NOMO-1 treated with dmso at 0.1 percent for 144 hours (cell line): ENCODE measurements at regions not wholly inside any gene's neighbourhood (a gene's known extent, or its start where the extent isn't known, plus 50 kb on each side); places are given as distances from the start of the nearest gene placed in this dataset.
"Not testable (repeated sequence)": the region's sequence is repeated elsewhere in the genome, so short reads cannot be mapped to it uniquely, and the experiment has no call there.

ENCODE experiments used
- DNase-seq: peaks from one replicate; lab custom pipeline; 2025; ENCODE audit not compliant: unreplicated experiment; lab: John Stamatoyannopoulos, UW

DNA sequence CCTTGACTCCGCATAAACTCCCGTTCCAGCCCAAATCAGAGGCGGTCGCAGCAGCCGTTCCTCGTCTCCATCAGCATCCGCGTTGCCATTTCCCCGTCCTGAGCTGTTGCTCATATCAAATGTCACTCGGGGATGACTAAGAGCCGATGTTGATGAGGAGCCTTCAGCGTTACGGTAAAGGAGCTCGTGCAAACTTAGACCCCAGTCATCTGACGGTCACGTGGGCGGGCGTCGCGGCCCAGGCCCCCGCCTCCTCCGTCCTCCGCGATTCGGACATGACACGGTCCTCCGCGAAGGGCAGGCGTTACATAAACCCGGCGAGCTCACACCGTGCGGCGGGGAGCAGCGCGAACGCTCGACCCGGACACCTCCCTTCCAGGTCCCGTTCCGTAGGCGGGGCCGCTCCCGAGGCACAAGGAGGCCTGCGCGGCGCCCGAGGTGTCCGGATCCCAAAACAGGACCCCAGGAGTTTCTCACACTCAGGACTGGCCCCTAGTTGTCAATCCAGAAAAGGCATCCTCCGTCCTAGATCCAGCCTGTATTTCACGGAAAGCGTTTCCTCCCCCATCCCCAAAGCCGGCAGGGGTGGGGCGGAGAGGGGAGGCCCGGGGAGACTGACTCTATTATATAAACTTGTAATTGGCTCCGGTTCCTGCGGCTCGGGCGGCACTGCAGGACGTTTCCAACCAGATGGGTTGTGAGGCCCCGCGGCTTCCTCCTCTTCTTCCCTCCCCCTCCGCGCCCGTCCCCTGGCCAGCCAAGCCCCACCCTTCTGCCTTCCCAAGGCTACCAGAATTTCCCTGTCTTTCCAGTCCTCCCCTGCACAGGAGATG lies 100.0 kb upstream of the IGF1R start:
- DNase-seq, result no peak

DNA sequence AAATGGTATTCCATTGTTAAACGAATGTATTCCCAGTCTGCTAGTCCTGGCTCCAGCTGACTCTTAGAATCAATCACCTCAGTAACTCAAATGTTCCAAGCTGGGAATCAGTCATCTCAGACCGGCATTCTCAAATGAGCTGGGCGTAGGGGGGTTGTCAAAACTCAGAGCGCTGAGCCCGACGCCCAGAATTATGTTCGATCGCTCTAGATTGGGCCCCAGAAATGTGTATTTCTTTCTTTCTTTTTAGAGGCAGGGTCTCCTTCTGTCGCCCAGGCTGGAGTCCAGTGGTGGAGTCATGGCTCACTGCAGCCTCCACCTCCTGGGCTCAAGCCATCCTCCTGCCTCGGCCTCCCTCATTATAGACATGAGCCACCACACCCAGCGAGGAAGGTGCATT lies 99.3 kb upstream of the IGF1R start:
- DNase-seq, result no peak

DNA sequence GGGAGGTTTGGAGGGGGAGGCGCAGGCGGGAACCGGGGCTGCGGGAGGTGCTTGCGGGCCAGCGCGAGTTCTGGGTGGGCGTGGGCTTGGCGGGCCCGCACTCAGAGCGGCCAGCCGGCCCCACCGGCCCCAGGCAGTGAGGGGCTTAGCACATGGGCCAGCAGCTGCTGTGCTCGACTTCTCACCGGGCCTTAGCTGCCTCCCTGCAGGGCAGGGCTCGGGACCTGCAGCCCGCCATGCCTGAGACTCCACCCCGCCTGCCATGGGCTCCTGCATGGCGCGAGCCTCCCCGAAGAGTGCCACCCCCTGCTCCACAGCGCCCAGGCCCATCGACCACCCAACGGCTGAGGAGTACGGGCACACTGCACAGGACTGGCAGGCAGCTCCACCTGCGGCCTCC lies 98.6 kb upstream of the IGF1R start:
- no peak for DNase-seq

DNA sequence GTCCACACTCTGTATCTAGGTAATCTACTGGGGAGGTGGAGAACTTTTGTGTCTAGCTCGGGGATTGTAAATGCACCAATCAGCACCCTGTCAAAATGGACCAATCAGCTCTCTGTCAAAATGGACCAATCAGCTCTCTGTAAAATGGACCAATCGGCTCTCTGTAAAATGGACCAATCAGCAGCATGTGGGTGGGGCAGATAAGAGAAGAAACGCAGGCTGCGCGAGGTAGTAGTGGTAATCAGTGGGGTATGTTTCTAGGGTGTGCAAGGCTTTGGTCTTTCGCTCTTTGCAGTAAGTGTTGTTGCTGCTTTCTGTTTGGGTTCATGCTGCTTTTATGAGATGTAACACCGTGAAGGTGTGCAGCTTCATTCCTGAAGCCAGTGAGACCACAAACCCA lies 98.0 kb upstream of the IGF1R start:
- not testable (repeated sequence) for DNase-seq

DNA sequence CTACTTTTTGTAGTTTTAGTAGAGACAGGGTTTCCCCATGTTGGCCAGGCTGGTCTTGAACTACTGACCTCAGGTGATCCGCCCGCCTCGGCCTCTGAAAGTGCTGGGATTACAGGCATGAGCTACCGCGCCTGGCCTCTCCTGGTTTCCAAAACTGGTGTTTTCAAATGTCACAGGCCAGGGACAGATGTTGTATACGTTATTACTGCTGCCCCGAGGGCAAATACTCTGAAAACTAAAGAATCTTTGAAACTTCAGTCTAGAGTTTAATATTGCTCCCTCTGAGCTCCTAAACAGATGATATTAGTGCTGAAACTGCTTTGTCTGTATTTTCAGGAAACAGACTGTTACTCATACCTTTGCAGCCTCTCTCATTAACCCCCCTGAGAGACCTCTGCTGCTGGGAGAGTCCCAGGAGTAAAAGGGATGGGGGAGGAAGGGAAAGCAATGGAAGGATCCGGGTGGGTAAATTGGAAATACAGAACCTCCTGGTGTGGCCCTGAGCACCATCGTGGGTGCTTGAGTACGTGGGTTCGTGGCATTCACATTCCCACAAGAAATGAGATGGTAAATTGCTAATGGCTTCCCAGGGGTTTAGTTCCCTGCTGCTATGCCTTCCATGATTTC lies 96.3 kb upstream of the IGF1R start:
- no peak for DNase-seq

DNA sequence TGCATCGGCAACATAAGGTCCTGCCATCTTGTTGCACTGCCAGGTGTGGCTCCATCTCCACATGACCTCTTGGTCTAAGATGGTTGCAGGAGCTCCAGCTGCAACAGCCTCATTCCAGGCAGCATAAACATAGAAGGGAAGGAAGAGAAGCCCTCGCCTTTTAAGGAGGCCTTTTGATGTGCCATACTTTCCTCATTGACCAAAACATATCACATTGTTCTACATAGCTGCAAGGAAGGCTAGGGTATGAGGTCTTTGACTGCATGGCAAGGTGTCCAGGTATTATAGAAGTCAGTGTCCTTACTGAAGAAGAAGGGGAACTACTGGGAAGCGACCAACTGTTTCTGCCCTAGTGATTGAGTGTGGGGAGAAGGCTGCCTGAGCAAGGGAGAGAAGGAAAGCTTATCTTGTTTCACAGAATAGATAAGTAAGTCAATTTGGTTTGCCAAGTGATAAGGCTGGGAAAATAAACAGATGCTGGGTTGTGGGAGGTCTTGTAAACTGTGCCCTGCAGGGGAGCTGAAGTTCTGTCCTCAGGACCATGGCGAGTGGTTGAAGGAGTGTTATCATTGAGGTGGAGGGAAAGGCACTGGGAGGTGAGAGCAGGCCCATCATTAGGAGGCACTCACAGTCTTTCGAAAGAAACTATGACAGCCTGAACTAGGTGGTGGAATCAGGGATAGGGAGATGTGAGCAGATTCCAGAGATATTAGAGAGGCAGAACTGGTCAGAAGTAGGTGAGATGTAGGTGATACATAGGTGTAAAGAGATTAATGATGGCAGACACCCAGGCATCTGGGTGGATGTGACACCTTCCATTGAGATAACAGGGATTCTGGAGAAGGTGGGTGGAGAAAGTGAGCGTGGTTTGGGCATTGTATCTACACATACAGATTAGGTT lies 93.8 kb upstream of the IGF1R start:
- no peak for DNase-seq

DNA sequence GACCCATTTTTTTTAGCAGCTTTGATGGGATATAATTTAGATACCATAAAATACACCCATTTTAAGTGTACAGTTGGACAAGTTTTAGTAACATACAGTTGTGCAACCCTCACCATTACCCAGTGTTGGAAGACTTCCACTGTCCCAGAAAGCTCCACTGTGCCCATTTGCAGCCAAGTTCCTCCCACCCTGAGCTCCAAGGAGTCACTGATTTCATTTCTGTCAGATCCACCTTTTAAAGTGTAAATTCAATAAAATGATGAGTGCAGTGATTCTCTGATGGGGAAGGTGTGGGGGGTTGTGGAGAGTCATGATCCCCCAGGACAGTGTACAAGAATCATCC lies 93.2 kb upstream of the IGF1R start:
- DNase-seq, result no peak

DNA sequence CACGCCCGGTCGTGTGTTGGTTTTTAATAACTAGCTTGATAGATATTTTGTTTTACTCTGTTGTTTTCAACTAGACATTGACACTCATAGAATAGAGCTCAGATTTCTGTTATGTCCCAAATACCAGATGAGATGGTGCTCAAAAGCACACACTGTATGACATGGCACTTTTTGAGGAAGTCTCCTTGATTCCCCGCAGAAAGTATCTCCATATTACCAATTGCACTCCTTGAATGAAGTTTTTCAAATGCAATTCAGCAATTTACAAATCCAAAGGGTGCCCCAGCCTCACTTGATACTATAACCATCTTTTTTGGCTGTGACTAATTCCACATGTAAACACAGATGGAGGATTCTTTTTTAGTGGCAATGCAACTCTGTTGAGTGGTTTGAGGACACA lies 92.0 kb upstream of the IGF1R start:
- DNase-seq, result no peak

DNA sequence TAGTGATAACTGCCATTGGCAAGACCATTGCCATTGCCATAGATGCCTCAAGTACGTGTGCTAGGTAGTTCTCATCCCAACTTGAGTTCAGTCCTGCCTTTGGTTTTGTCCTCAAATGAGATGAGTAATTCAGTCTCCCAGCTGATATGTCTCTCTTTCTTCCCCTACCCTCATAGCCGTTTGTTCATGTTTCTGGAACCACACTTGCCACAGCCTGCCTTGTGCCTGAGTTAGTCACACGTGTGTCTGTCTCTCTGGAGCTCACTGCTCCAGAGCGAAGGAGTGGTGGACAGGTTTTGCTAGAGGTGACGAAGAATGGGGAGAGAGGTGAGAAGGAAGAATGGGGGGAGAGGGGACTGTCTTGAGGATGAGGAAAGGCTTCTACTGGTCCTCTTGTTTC lies 88.0 kb upstream of the IGF1R start:
- no peak for DNase-seq

DNA sequence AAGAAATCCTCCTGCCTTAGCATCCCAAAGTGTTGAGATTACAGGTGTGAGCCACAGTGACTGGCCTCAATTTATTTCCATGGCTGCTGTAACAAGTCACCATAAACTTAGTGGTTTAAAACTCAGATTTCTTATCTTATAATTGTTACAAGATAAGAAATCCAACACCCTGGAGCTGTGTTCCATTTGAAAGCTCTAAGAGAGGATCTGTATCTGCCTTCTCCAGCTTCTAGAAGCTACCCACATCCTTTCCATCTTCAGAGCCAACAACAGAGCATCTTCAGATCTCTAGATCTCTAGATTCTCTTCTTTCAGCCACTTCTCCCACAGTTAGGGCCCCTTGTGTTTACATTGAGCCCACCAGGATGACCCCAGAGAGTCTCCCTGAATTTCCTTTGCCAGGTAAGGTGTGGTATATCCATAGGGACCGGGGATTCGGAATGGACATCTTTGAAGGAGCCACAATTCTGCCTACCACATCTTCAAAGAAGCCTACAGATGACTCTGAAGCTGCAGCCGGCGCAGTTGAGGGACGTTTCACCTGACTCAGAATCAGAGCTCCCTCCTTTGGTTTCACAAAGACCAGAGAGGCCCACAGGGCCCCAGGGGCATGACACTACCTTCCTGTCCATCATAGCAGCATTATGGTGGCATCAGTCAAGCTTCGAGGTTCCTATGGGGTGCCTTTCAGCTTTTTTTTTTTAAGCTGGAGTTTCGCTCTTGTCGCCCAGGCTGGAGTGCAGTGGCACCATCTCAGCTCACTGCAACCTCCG lies 87.0 kb upstream of the IGF1R start:
- DNase-seq, result no peak

DNA sequence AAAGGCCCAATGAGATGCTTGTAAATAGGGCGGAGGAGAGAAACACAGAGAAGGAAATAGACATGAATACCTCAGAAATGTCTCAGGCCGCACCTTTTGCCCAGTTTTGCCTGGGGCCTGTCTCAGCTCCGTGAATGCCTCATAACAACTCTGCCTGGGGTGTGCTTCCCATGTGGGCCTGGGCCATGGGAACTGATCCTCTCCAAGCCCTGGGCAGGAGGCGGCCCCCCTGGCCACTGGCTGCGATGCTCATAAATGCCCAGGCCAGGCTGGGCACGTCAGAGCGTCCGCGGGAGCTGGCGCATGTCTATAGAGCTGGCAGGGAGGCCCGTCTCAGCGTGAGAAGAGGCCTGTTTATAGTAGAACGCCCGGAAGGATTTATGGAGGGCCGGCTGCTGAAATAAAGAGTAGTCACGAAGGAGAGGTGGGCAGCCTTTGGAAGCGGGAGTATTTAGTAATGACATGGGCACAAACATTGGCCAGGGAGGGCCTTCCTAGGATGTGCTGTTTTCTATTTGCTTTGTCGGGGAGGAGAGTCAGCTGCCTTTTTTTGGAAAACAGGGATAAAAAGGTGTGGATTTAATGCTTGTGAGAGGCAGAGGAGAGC lies 85.9 kb upstream of the IGF1R start:
- no peak for DNase-seq

DNA sequence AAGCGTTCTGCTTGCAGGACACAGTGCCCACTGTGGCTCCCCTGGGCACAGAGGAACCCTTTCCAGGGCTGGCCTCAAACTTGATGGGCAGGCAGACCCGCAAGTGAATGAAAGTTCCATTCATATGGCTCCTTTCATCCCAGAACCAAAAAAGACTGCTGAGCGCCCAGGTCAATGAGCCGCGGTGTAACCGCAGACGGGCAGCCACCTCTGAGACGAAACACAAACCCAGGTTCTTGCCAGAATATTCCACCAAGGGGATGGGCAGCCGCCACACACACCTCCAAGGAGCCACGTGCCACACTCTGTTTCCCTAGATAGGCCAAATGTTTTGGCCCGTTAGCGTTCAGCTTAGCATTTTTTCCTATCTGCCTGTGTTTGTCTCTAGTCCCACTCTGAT lies 82.8 kb upstream of the IGF1R start:
- DNase-seq, result no peak

DNA sequence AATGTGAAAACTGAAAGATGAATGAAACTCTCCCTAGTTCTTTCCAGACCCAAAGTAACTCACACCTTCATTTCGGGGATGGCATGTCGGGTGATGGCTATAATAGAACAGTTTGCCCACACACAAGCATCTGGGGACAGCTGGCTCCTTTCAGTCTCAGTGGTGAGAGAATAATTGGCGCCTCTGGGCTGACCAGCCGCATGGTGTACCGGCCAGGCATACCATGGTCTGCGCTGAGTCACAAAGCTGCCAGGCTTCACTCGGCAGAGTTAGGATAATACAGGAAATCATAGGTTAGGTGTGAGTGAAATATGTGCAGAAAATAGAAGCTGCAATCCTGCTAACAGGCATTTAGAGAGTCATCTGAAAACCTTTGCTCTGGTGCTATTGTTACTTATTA lies 80.4 kb upstream of the IGF1R start:
- no peak for DNase-seq

DNA sequence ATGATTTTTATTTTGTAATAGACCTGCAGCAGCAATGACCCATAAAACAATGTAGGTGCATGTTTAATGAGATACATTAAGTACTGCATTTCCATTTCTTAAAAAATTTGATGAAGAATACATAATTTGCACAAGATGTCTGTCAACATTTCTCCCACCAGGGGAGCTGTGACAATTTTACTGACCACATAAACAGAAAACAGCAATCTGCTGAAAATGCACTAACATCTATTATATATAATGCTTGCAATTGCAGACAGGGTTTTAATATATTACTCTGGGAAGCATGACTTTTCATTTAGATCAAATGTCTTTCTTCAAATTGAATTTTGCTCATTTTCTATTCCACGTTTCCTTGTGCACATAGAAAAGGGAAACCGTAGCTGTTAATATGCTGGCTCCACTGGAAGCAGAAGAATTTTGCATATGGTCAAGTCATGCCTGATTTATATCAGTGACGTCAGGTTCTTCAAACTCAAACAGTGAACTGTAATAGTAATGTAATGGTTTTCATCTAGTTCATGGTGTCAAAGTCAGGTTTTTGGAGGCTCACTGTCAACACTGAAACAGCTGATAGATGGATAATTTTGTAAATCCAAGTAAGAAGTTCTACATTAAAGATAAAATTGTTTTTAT lies 79.8 kb upstream of the IGF1R start:
- DNase-seq, result no peak

DNA sequence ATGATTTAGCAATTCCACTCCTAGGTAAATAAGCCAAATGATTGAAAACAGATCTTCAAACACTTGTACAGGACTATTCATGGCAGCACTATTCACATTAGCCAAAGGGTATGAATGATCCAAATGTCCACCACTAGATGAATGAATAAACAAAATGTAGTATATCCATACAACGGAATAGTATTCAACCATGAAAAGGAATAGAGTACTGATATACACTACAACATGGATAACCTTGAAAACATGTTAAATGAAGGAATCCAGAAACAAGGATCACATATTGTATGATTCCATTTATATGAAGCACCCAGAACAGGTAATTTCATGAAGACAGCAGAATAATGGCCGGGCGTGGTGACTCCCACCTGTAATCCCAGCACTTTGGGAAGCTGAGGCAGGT lies 78.2 kb upstream of the IGF1R start:
- no peak for DNase-seq

DNA sequence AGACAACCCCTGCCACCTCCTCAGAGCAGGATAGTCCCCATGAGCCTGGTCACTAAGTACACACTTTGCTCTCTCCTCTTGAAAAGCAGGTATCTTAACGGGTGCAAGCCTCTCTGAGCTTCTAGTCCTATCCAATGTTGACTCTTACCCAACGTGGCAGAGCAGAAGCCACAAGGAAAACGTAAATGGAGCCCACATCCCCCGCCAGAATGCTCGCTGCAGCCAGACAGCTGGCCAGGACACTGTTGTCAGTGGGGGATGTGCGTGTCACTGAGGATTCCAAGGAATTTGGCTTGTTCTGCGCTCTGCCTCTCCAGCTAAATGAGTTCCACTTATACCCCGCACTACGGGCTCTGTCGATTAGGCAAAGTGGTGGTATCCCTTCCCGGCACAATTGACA lies 67.8 kb upstream of the IGF1R start:
- DNase-seq, result no peak

DNA sequence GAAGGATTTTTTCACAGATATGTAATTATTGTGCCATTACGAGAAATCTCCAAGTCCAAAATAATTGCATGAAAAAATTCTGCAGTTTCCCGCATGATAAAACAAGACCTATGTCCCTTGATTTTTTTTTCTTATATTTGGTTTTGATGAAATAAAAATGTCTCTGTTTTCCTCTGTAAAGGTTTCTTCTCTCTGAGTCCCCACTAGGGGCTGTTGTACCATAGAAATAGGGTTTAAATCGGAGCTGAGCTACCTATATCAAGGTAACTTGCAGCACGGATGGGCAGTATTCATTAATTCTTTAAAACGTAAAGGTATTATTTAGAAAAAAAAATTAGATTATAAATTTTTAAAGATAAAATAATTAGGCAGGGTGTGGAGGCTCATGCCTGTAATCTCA lies 66.6 kb upstream of the IGF1R start:
- no peak for DNase-seq

DNA sequence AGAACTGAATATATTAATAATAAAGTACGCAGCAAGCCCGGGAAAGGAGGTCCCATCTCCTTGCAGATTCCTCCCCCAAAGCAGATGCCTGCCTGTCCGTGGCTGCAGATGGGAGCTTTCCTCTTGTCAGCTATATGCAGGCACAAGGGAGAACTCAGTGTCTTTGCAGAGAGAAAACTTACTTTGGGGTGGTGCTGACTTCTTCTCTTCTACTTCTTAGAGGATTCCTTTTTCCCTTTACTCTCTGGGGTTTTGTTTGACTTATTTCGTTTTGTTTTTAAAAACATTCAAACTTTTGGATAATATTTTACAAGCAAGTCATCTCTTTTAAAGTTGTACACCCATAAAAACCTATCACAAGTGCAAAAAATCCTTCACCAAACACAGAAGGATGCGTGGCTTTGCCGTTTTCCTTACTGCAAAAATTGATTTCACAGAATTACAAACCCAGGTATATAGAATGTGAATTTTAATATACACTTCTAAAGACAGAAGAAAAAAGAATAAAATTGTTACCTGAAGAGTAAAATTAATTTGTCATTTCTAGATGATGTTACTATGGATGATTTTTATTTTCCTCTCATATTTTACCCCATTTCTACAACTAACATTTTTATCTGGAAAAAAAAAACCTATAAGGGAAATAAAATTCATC lies 65.3 kb upstream of the IGF1R start:
- no peak for DNase-seq

DNA sequence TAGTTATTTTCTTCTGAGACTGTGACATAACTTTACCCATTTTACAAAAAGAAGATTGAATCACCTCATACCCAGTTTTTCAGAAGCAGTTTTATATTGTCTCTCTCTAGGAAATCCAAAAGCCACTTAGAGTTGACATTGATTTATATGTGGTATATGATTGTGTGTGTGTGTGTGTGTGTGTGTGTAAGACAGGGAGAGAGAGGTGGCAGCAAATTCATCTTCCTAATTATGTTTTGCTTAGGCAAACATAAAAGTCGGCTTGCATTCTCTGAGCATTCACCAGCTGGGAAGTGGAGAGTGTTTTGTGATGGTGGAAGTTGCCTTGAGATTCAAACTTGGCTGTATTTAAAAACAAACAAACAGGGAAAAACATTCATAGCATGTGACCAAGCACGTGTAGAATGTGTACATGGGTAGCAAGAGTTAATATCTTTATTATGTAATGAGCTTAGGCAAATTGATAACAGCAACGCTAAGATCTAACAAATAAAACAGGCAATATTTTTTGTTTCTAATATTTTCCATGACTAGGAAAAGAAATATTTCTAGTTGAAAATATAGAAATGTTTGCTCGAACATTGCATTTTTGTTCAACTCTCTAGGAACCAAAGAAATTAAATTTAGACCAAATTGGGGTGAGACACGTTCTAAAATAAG lies 64.4 kb upstream of the IGF1R start:
- DNase-seq, result no peak
